A549 (cell line): ENCODE measurements at regions not wholly inside any gene's neighbourhood (a gene's known extent, or its start where the extent isn't known, plus 50 kb on each side); places are given as distances from the start of the nearest gene placed in this dataset.

Source experiments
- ATAC-seq, 2 experiments: fragments of 200-7000 bp in 1 of 2; fragments of >200 bp in 1 of 2; cut with Nextera tagmentation in 1 of 2; cut with Tn5 transposase in 1 of 2; 3 replicates each; pipeline versions ENCODE4 v1.8.0 to v1.9.1; 2018 to 2020; ENCODE audit warnings: mild to moderate bottlenecking in 1 of 2, moderate library complexity in 1 of 2
- CTCF ChIA-PET: fragments of 300-600 bp; sonication (Branson Sonifier 250); formaldehyde crosslinking; extraction: SDS; loops from one replicate; lab custom pipeline; 2021; ENCODE audit warnings: antibody characterized with exemption, inconsistent platforms; lab: Yijun Ruan, JAX
- POLR2A ChIA-PET: fragments of 350-600 bp; formaldehyde crosslinking; extraction: SDS; loops from one replicate; lab custom pipeline; 2021; ENCODE audit warnings: antibody characterized with exemption, inconsistent platforms; lab: Yijun Ruan, JAX
- DNase-seq, 2 experiments: peaks; one replicate each; pipeline versions ENCODE4 v3.0.0 to v3.0.0-alpha.2; 2011 to 2016; ENCODE audit warnings: low read depth in 1 of 2, low spot score in 1 of 2
- FAIRE-seq: peaks from 2 replicates; lab custom pipeline; 2011; peaks lifted over from hg19 to GRCh38; lab: Jason Lieb, UNC
- H3K27ac ChIP-seq, 2 experiments: fragments of >200 bp; sonication (Bioruptor Twin); formaldehyde crosslinking; 3 replicates each; pipeline ENCODE4 v1.5.1; 2016 to 2017
- H3K4me1 ChIP-seq: fragments of >200 bp; sonication (Bioruptor Twin); formaldehyde crosslinking; 3 replicates; pipeline ENCODE4 v1.6.1; 2016
- H3K4me2 ChIP-seq: fragments of >200 bp; sonication (Bioruptor Twin); formaldehyde crosslinking; 3 replicates; pipeline ENCODE4 v1.6.1; 2016
- H3K4me3 ChIP-seq: fragments of >200 bp; sonication (Bioruptor Twin); formaldehyde crosslinking; 3 replicates; pipeline ENCODE4 v1.5.1; 2016
- H3K9me3 ChIP-seq: fragments of >200 bp; sonication (Bioruptor Twin); formaldehyde crosslinking; 3 replicates; pipeline ENCODE4 v1.6.1; 2016
- CBX2 ChIP-seq: fragments of 200-600 bp; sonication (generic); IDR thresholded peaks from 2 replicates; pipeline ENCODE4 v1.6.1; 2016; ENCODE audit warnings: low read depth, mild to moderate bottlenecking, borderline replicate concordance
- CEBPB ChIP-seq, 2 experiments: fragments of >200 bp in 1 of 2; sonication (Bioruptor Twin) in 1 of 2; formaldehyde crosslinking in 1 of 2; IDR thresholded peaks; 2 replicates each; pipeline ENCODE4 v1.6.1; 2012 to 2016
- CHD2 ChIP-seq: fragments of 150-350 bp; IDR thresholded peaks from 2 replicates; pipeline ENCODE4 v1.6.1; 2014; ENCODE audit warnings: low read length; ENCODE audit not compliant: partially characterized antibody
- CHD4 ChIP-seq: fragments of 200-600 bp; sonication (generic); IDR thresholded peaks from 2 replicates; pipeline ENCODE4 v1.6.1; 2016; ENCODE audit warnings: antibody characterized with exemption, mild to moderate bottlenecking, borderline replicate concordance
- ESRRA ChIP-seq: fragments of 150-350 bp; IDR thresholded peaks from 2 replicates; pipeline ENCODE4 v1.6.1; 2014; ENCODE audit warnings: mild to moderate bottlenecking, low read length, borderline replicate concordance
- FOXS1 ChIP-seq: fragments of 250-450 bp; sonication (Bioruptor Pico); IDR thresholded peaks from 2 replicates; pipeline ENCODE4 v1.5.0; 2020; ENCODE audit warnings: mild to moderate bottlenecking, moderate library complexity
- HOXB13 ChIP-seq: fragments of 250-450 bp; sonication (Bioruptor Pico); IDR thresholded peaks from 2 replicates; pipeline ENCODE4 v1.5.0; 2020; ENCODE audit warnings: low read depth, mild to moderate bottlenecking, moderate library complexity
- MAFK ChIP-seq: fragments of 450-650 bp; IDR thresholded peaks from 2 replicates; pipeline ENCODE4 v1.6.1; 2014; ENCODE audit not compliant: partially characterized antibody
- NPAS2 ChIP-seq: fragments of 250-450 bp; sonication (Bioruptor Pico); IDR thresholded peaks from 2 replicates; pipeline ENCODE4 v1.8.0; 2022; ENCODE audit warnings: mild to moderate bottlenecking, moderate library complexity, borderline replicate concordance
- RFX5 ChIP-seq: fragments of 450-650 bp; IDR thresholded peaks from 2 replicates; pipeline ENCODE4 v1.7.1; 2014; ENCODE audit warnings: antibody characterized with exemption, mild to moderate bottlenecking, moderate library complexity
- WGBS: methylation state at CpG from one replicate; pipeline ENCODE4 v1.1.6; 2017; ENCODE audit errors: missing lambda C conversion rate; 5-methylcytosine and 5-hydroxymethylcytosine counted together
- TF ChIP-seq, protein P1 (sequence below): fragments of 250-450 bp; sonication (Bioruptor Pico); IDR thresholded peaks from 2 replicates; pipeline ENCODE4 v1.5.0; 2021; ENCODE audit warnings: mild to moderate bottlenecking, moderate library complexity, borderline replicate concordance
- TF ChIP-seq, protein P2 (sequence below): IDR thresholded peaks from 2 replicates; pipeline ENCODE4 v1.6.1; 2012
- TF ChIP-seq, protein P3 (sequence below): IDR thresholded peaks from 2 replicates; pipeline ENCODE4 v1.6.1; 2012; ENCODE audit warnings: low read depth, borderline replicate concordance
- TF ChIP-seq, protein P4 (sequence below): fragments of >200 bp; sonication (Bioruptor Twin); formaldehyde crosslinking; IDR thresholded peaks from 3 replicates; pipeline ENCODE4 v1.5.1; 2016
- TF ChIP-seq, protein P5 (sequence below): fragments of 250-450 bp; sonication (Bioruptor Pico); IDR thresholded peaks from 2 replicates; pipeline ENCODE4 v1.5.0; 2020; ENCODE audit warnings: low read depth, mild to moderate bottlenecking, moderate library complexity
- TF ChIP-seq, protein P6 (sequence below): IDR thresholded peaks from 2 replicates; pipeline ENCODE4 v1.6.1; 2012

DNA sequence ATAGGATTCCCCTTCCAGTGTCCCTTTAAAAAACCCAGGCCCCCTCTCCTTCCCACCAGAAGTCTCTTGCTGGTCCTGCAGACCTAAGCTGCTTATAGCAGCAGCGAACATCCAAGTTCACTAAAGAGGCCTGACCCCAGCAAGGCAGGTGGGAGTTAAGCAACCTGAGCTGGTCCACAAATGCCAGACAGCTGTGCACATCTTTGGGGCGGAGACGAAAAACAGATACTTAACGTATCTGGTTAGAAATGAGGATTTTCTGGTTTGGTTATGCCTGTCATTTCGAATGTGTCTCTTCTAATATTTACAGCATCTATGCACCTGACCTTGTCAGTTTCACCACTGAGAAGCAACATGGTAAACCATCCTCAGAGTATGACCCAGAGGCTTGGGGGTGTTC is 87.8 kb downstream of the SLC2A10 start (continued):
- TF ChIP-seq, protein P1, sequence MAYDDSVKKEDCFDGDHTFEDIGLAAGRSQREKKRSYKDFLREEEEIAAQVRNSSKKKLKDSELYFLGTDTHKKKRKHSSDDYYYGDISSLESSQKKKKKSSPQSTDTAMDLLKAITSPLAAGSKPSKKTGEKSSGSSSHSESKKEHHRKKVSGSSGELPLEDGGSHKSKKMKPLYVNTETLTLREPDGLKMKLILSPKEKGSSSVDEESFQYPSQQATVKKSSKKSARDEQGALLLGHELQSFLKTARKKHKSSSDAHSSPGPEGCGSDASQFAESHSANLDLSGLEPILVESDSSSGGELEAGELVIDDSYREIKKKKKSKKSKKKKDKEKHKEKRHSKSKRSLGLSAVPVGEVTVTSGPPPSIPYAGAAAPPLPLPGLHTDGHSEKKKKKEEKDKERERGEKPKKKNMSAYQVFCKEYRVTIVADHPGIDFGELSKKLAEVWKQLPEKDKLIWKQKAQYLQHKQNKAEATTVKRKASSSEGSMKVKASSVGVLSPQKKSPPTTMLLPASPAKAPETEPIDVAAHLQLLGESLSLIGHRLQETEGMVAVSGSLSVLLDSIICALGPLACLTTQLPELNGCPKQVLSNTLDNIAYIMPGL (CRISPR knock-in tag) = no peak
- TF ChIP-seq FOXS1 (CRISPR knock-in tag) = no peak
- TF ChIP-seq, protein P2, sequence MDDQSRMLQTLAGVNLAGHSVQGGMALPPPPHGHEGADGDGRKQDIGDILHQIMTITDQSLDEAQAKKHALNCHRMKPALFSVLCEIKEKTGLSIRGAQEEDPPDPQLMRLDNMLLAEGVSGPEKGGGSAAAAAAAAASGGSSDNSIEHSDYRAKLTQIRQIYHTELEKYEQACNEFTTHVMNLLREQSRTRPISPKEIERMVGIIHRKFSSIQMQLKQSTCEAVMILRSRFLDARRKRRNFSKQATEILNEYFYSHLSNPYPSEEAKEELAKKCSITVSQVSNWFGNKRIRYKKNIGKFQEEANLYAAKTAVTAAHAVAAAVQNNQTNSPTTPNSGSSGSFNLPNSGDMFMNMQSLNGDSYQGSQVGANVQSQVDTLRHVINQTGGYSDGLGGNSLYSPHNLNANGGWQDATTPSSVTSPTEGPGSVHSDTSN = no peak
- TF ChIP-seq, all 56 proteins: peak for 0

DNA sequence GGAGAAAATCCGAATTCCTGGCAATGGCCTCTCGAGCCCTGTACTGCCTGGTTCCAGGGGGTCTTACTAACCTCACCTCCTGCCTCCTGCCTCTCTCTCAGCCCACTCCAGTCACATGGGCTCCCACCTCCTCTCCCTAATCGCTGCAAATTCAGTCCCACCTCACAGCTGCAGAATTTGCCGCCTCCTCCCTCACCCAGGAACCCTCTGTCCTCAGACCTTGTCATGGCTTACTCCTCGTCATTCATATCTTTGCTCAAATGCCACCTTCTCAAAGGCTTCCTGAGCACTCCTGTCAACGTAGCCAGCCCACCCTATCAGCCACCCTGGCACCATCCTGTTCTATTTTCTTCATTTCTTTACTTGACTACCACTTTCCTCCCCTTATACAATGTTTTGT is 89.0 kb downstream of the SLC2A10 start:
- H3K27ac ChIP-seq = no peak overlapping the region
- no peak for TF ChIP-seq NPAS2 (CRISPR knock-in tag)
- no peak for TF ChIP-seq ESRRA
- TF ChIP-seq CHD4 = no peak
- TF ChIP-seq, protein P3, sequence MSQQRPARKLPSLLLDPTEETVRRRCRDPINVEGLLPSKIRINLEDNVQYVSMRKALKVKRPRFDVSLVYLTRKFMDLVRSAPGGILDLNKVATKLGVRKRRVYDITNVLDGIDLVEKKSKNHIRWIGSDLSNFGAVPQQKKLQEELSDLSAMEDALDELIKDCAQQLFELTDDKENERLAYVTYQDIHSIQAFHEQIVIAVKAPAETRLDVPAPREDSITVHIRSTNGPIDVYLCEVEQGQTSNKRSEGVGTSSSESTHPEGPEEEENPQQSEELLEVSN = no peak
- TF ChIP-seq, protein P2 = no peak
- no peak for TF ChIP-seq CBX2
- TF ChIP-seq HOXB13 (CRISPR knock-in tag) = no peak
- TF ChIP-seq FOXS1 (CRISPR knock-in tag) = no peak
- no peak for TF ChIP-seq CHD2
- no peak for TF ChIP-seq RFX5
- no peak for TF ChIP-seq CEBPB (IDR thresholded peaks at IDR 0.05)
- TF ChIP-seq, protein P4, sequence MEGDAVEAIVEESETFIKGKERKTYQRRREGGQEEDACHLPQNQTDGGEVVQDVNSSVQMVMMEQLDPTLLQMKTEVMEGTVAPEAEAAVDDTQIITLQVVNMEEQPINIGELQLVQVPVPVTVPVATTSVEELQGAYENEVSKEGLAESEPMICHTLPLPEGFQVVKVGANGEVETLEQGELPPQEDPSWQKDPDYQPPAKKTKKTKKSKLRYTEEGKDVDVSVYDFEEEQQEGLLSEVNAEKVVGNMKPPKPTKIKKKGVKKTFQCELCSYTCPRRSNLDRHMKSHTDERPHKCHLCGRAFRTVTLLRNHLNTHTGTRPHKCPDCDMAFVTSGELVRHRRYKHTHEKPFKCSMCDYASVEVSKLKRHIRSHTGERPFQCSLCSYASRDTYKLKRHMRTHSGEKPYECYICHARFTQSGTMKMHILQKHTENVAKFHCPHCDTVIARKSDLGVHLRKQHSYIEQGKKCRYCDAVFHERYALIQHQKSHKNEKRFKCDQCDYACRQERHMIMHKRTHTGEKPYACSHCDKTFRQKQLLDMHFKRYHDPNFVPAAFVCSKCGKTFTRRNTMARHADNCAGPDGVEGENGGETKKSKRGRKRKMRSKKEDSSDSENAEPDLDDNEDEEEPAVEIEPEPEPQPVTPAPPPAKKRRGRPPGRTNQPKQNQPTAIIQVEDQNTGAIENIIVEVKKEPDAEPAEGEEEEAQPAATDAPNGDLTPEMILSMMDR = no peak
- TF ChIP-seq, protein P5, sequence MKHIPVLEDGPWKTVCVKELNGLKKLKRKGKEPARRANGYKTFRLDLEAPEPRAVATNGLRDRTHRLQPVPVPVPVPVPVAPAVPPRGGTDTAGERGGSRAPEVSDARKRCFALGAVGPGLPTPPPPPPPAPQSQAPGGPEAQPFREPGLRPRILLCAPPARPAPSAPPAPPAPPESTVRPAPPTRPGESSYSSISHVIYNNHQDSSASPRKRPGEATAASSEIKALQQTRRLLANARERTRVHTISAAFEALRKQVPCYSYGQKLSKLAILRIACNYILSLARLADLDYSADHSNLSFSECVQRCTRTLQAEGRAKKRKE (CRISPR knock-in tag) = no peak
- no peak for TF ChIP-seq MAFK
- TF ChIP-seq, protein P6, sequence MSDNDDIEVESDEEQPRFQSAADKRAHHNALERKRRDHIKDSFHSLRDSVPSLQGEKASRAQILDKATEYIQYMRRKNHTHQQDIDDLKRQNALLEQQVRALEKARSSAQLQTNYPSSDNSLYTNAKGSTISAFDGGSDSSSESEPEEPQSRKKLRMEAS = no peak
- TF ChIP-seq, protein P1 (CRISPR knock-in tag) = no peak
- FAIRE-seq (no peak), DNase-seq (no peak), ATAC-seq (no peak)
- WGBS = 40% methylated on average over 6 of the region's 6 CpGs
- CTCF ChIA-PET = no interaction called here
- H3K4me3 ChIP-seq = no peak overlapping the region
- POLR2A ChIA-PET = no interaction called here
- peaks cover 7% of the 10 kb centered on the region; the same call in 2 of the 3 replicates for H3K4me1 ChIP-seq
- no peak overlapping the region for H3K4me2 ChIP-seq
- no peaks in the 10 kb centered on the region for H3K9me3 ChIP-seq
